Urinary bladder (tissue), 3 donors: ENCODE measurements at regions not wholly inside any gene's neighbourhood (a gene's known extent, or its start where the extent isn't known, plus 50 kb on each side); places are given as distances from the start of the nearest gene placed in this dataset.
"Not testable (repeated sequence)": the region's sequence is repeated elsewhere in the genome, so short reads cannot be mapped to it uniquely, and the experiment has no call there.

ENCODE experiments used
- DNase-seq: peaks from one replicate; pipeline ENCODE4 v3.0.0-alpha.2; 2015; ENCODE audit errors: extremely low spot score
- H3K27ac ChIP-seq: one replicate; pipeline ENCODE4 v1.5.1; 2013; ENCODE audit warnings: low read depth, mild to moderate bottlenecking, moderate library complexity
- H3K36me3 ChIP-seq: one replicate; pipeline ENCODE4 v1.6.1; 2013; ENCODE audit warnings: mild to moderate bottlenecking, moderate library complexity; ENCODE audit not compliant: insufficient read depth
- H3K4me1 ChIP-seq: one replicate; pipeline ENCODE4 v1.6.1; 2013; ENCODE audit warnings: mild to moderate bottlenecking, moderate library complexity; ENCODE audit not compliant: insufficient read depth
- H3K4me3 ChIP-seq: one replicate; pipeline ENCODE4 v1.5.1; 2013; ENCODE audit warnings: low read depth, low read length
- WGBS: extraction: QIAGEN DNeasy Blood & Tissue Kit; methylation state at CpG from one replicate; pipeline ENCODE4 v1.1.7; 2013; 5-methylcytosine and 5-hydroxymethylcytosine counted together
- donor health status: healthy with polysubstance abuse.
- donor health status: healthy.

GRCh38 chr1:143691400-143691891 is 280.3 kb downstream of the FAM72C start:
- 7% methylated on average over 27 of the region's 27 CpGs for WGBS
- no peaks in the 10 kb centered on the region for H3K4me1 ChIP-seq
- no peak overlapping the region for H3K27ac ChIP-seq
- H3K36me3 ChIP-seq = no peaks in the 10 kb centered on the region
- DNase-seq = no peak
- H3K4me3 ChIP-seq = no peak overlapping the region

- WGBS = 66% methylated on average over 4 of the region's 4 CpGs
Measured at GRCh38 chr1:143689781-143690180, 282.0 kb downstream of the FAM72C start.

GRCh38 chr1:143680304-143680703 is 291.5 kb downstream of the FAM72C start:
- 83% methylated on average over 14 of the region's 14 CpGs for WGBS
- no peak for DNase-seq
- Histone ChIP-seq H3K4me3 (no peak overlapping the region), H3K36me3 (no peaks in the 10 kb centered on the region), H3K4me1 (no peaks in the 10 kb centered on the region), H3K27ac (no peak overlapping the region)

More at GRCh38 chr1:143689781-143690180, 282.0 kb downstream of the FAM72C start:
- Histone ChIP-seq H3K4me1 (no peaks in the 10 kb centered on the region), H3K36me3 (no peaks in the 10 kb centered on the region), H3K4me3 (no peak overlapping the region), H3K27ac (no peak overlapping the region)
- no peak for DNase-seq

- Histone ChIP-seq H3K4me3 (no peak overlapping the region), H3K4me1 (no peaks in the 10 kb centered on the region), H3K27ac (no peak overlapping the region), H3K36me3 (no peaks in the 10 kb centered on the region)
- WGBS = 61% methylated on average over 2 of the region's 2 CpGs
- no peak for DNase-seq
Measured at GRCh38 chr1:143672983-143673382, 298.8 kb downstream of the FAM72C start.

DNA sequence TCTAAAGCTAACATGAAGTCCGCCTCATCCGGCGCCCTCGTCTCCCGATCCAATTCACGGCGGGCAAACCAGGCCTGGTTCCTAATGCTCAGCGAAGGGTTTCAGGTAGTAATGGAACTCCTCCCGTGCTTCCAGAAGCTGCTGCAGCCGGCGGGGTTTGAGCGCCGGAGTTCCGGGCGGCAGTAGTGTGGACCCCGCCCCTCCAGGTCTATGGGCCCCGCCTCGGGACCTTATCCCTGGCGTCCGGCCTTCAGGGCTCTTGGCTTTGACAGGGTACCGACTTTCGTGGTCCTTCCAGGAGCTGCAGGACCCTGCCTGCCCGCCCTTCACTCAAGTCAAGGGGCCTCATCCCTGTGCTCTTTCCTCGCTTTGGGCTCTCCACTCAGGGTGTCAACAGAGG is 304.1 kb downstream of the FAM72C start:
- Histone ChIP-seq H3K4me3 (no peak overlapping the region), H3K27ac (no peak overlapping the region), H3K4me1 (no peaks in the 10 kb centered on the region), H3K36me3 (no peaks in the 10 kb centered on the region)
- WGBS = 22% methylated on average over 24 of the region's 24 CpGs
- DNase-seq = no peak

DNA sequence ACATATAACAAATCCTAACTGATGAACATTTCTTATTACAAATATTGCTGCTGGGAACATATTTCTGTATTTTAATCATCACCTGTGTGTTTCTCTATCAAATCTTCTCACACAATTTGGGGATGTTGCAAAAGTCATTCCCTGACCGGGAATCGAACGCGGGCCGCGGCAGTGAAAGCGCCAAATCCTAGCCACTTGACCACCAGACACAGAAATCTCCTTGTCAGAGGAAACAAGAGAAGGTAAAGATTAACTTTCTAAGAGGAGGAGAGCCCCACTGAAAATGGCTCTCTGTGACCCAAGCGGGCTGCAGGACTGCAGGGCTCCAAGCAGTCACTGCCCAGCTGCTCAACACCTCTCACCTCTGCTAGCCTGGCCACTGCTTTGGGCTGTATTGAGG is 304.9 kb downstream of the FAM72C start:
- H3K36me3 ChIP-seq = no peaks in the 10 kb centered on the region
- no peak overlapping the region for H3K4me3 ChIP-seq
- WGBS = 74% methylated on average over 8 of the region's 8 CpGs
- no peaks in the 10 kb centered on the region for H3K4me1 ChIP-seq
- no peak for DNase-seq
- H3K27ac ChIP-seq = no peak overlapping the region

DNA sequence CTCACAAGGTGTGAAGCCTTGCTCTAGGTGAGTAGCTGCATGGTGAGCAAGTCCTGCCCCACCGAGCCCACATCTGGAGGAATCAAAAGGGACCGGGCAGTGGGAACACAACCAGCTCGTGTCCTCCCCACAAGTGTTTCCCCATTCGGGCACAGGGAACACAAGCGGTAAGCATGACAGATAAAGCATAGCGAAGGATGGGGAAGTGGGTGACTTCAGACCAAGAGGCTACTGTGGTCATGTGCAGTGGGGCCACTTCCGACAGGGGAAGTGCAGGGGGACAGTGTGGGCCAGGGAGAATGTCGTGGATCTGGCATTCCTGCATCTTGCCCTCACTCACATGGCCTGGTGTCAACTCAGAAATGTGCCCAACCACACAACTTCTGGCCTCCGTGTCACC is 306.2 kb downstream of the FAM72C start:
- WGBS = 54% methylated on average over 9 of the region's 9 CpGs
- Histone ChIP-seq H3K4me3 (no peak overlapping the region), H3K27ac (no peak overlapping the region), H3K4me1 (no peaks in the 10 kb centered on the region), H3K36me3 (no peaks in the 10 kb centered on the region)
- no peak for DNase-seq

- H3K4me1 ChIP-seq, H3K27ac ChIP-seq, H3K36me3 ChIP-seq, H3K4me3 ChIP-seq, DNase-seq: not testable (repeated sequence)
- 50% methylated on average over 2 of the region's 2 CpGs for WGBS
Measured at GRCh38 chr1:143663056-143663455, 308.7 kb downstream of the FAM72C start.

GRCh38 chr1:143661418-143662101 is 310.2 kb downstream of the FAM72C start:
- no peak for DNase-seq
- H3K36me3 ChIP-seq = no peaks in the 10 kb centered on the region
- no peaks in the 10 kb centered on the region for H3K4me1 ChIP-seq
- H3K4me3 ChIP-seq = no peak overlapping the region
- WGBS = 3% methylated on average over 47 of the region's 47 CpGs
- H3K27ac ChIP-seq = no peak overlapping the region

- DNase-seq = no peak
- H3K36me3 ChIP-seq = no peaks in the 10 kb centered on the region
- H3K4me3 ChIP-seq = no peak overlapping the region
- H3K27ac ChIP-seq = no peak overlapping the region
- no peaks in the 10 kb centered on the region for H3K4me1 ChIP-seq
- 16% methylated on average over 13 of the region's 14 CpGs for WGBS
Measured at GRCh38 chr1:143660354-143660941, 311.3 kb downstream of the FAM72C start.

GRCh38 chr1:143653429-143653802 is 318.4 kb downstream of the FAM72C start:
- Histone ChIP-seq H3K36me3 (no peaks in the 10 kb centered on the region), H3K4me1 (no peaks in the 10 kb centered on the region), H3K4me3 (no peak overlapping the region), H3K27ac (no peak overlapping the region)
- DNase-seq = no peak
- 17% methylated on average over 24 of the region's 24 CpGs for WGBS

DNA sequence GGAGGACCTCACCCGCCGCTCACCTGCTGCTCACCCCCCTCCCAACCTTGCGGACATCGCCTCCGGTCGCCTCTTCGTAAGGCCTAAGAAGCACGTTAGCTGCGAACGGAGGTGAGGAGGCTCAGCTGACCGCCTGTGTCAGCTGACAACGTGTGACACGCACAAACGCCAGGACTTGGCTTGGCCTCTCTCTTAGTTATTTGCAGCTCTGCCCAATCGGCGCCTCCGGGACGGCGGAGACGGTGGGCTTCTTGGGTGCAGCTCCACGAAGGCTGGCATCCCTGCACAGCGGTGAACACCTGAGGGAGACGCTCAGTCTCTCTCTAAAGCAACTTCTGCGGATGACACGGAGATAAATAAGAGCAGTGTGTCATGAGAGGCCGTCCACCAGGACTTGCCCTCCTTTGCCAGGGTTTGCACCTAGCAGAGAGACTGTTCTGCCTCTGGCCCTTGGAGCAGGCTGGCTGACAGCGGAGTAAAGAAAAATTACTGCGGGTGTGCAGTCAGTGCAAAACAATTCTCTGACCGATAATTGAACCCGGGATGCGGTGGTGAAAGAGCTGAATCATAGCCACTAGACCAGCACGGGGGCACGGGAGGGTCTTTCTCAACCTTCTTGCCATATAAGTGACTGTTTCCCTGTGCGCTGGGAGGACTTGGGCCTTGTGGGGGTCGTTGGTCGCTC is 318.9 kb downstream of the FAM72C start:
- Histone ChIP-seq H3K4me1 (no peaks in the 10 kb centered on the region), H3K27ac (no peak overlapping the region), H3K36me3 (no peaks in the 10 kb centered on the region), H3K4me3 (no peak overlapping the region)
- 15% methylated on average over 36 of the region's 36 CpGs for WGBS
- no peak for DNase-seq

GRCh38 chr1:143652187-143652586 is 319.6 kb downstream of the FAM72C start:
- H3K4me3 ChIP-seq = no peak overlapping the region
- H3K4me1 ChIP-seq = no peaks in the 10 kb centered on the region
- WGBS = 11% methylated on average over 22 of the region's 22 CpGs
- H3K27ac ChIP-seq = no peak overlapping the region
- no peak for DNase-seq
- no peaks in the 10 kb centered on the region for H3K36me3 ChIP-seq

GRCh38 chr1:143651350-143651992 is 320.3 kb downstream of the FAM72C start:
- WGBS = 7% methylated on average over 31 of the region's 31 CpGs
- Histone ChIP-seq H3K4me1 (no peaks in the 10 kb centered on the region), H3K36me3 (no peaks in the 10 kb centered on the region), H3K27ac (no peak overlapping the region), H3K4me3 (no peak overlapping the region)
- DNase-seq = no peak
